HT1080 (cell line): ENCODE measurements at regions not wholly inside any gene's neighbourhood (a gene's known extent, or its start where the extent isn't known, plus 50 kb on each side); places are given as distances from the start of the nearest gene placed in this dataset.
A peak's percentile ranks its signal among the peaks of the same experiment; 100 is the strongest.
"Not testable (repeated sequence)": the region's sequence is repeated elsewhere in the genome, so short reads cannot be mapped to it uniquely, and the experiment has no call there.

ENCODE experiments used
- DNase-seq: peaks from one replicate; pipeline ENCODE4 v3.0.0-alpha.2; 2015; ENCODE audit warnings: low read depth

GRCh38 chr9:79409182-79409823 lies 162.5 kb upstream of the TLE4 start:
- no peak for DNase-seq

- DNase-seq = no peak
These were observed 145.9 kb upstream of the TLE4 start for GRCh38 chr9:79425840-79426239.

- DNase-seq = no peak
These were observed 143.3 kb upstream of the TLE4 start for GRCh38 chr9:79428422-79428821.

GRCh38 chr9:79430619-79431018 lies 141.1 kb upstream of the TLE4 start:
- no peak for DNase-seq

GRCh38 chr9:79431019-79431679 lies 140.6 kb upstream of the TLE4 start:
- DNase-seq = no peak

GRCh38 chr9:79432485-79432884 lies 139.3 kb upstream of the TLE4 start:
- no peak for DNase-seq

- DNase-seq = no peak
These were observed 138.1 kb upstream of the TLE4 start for GRCh38 chr9:79433703-79434102.

GRCh38 chr9:79439221-79439620 lies 132.5 kb upstream of the TLE4 start:
- not testable (repeated sequence) for DNase-seq

GRCh38 chr9:79446523-79447307 lies 125.0 kb upstream of the TLE4 start:
- DNase-seq = no peak

- no peak for DNase-seq
These were observed 124.5 kb upstream of the TLE4 start for GRCh38 chr9:79447308-79447605.

GRCh38 chr9:79447762-79448161 lies 124.0 kb upstream of the TLE4 start:
- DNase-seq = no peak

GRCh38 chr9:79452265-79452664 lies 119.5 kb upstream of the TLE4 start:
- DNase-seq = no peak

- DNase-seq = no peak
These were observed 110.1 kb upstream of the TLE4 start for GRCh38 chr9:79461712-79462111.

GRCh38 chr9:79465156-79465555 lies 106.6 kb upstream of the TLE4 start:
- DNase-seq = peak; percentile 12

GRCh38 chr9:79469164-79469563 lies 102.6 kb upstream of the TLE4 start:
- no peak for DNase-seq

GRCh38 chr9:79470954-79471353 lies 100.8 kb upstream of the TLE4 start:
- DNase-seq = no peak

GRCh38 chr9:79471580-79472543 lies 99.9 kb upstream of the TLE4 start:
- peak; percentile 23 for DNase-seq

- DNase-seq = no peak
These were observed 98.1 kb upstream of the TLE4 start for GRCh38 chr9:79473704-79474103.

GRCh38 chr9:79477241-79477840 lies 94.4 kb upstream of the TLE4 start:
- no peak for DNase-seq

GRCh38 chr9:79477955-79478771 lies 93.6 kb upstream of the TLE4 start:
- DNase-seq = peak; percentile 21
